Gastrocnemius medialis (tissue), 4 donors: ENCODE measurements at regions not wholly inside any gene's neighbourhood (a gene's known extent, or its start where the extent isn't known, plus 50 kb on each side); places are given as distances from the start of the nearest gene placed in this dataset.

Source experiments
- POLR2A ChIP-seq, 2 donors: fragments of 450-650 bp; IDR thresholded peaks; one replicate each; pipeline ENCODE4 v1.6.1; 2017; ENCODE audit warnings: antibody characterized with exemption in 2 of 2, mild to moderate bottlenecking in 2 of 2, moderate library complexity in 2 of 2
- TF ChIP-seq, protein P1 (sequence below), 5 experiments: fragments of 450-650 bp in 3 of 5; fragments of 200-600 bp in 2 of 5; sonication (generic) in 2 of 5; IDR thresholded peaks in 4 of 5; conservative IDR thresholded peaks in 1 of 5; 1 replicate in 4 of 5; 2 replicates in 1 of 5; pipeline ENCODE4 v1.5.1; 2016 to 2019; ENCODE audit warnings: antibody characterized with exemption in 5 of 5, mild to moderate bottlenecking in 3 of 5, moderate library complexity in 3 of 5

DNA sequence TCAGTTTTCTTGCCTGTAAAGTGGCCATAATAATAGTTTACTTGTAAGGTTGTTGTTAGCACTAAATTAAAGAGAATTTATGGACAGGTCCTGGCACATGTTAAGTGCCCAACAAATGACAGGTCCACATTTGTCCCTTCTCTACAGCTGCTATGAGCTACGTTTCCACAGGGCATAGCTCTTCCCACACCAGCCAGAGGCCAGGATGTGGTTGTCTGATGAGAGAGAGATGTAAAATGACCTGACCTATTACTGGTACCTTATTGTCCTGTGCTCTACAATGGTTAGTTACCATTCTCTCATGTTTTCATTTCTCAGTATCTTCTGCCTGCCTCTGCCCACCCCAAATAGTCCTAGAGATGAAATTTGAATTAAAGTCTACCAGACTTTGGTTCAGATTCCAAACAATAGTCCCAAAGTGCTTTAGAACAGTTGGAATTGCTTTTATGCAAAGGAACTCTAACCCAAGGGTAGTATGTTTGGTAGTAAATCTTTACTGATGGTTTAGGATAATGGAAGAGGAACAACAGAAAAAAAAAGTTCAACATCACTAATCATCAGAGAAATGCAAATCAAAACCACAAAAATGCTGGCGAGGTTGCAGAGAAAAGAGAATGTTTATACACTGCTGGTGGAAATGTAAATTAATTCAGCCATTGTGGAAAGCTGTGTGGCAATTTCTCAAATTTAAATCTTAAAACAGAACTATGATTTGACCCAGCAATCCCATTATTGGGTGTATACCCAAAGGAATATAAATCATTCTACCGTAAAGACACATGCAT lies 57.1 kb upstream of the ANKFN1 start:
- TF ChIP-seq, protein P1, sequence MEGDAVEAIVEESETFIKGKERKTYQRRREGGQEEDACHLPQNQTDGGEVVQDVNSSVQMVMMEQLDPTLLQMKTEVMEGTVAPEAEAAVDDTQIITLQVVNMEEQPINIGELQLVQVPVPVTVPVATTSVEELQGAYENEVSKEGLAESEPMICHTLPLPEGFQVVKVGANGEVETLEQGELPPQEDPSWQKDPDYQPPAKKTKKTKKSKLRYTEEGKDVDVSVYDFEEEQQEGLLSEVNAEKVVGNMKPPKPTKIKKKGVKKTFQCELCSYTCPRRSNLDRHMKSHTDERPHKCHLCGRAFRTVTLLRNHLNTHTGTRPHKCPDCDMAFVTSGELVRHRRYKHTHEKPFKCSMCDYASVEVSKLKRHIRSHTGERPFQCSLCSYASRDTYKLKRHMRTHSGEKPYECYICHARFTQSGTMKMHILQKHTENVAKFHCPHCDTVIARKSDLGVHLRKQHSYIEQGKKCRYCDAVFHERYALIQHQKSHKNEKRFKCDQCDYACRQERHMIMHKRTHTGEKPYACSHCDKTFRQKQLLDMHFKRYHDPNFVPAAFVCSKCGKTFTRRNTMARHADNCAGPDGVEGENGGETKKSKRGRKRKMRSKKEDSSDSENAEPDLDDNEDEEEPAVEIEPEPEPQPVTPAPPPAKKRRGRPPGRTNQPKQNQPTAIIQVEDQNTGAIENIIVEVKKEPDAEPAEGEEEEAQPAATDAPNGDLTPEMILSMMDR (IDR thresholded peaks at IDR 0.05 in 4 of 5, conservative IDR thresholded peaks at IDR 0.05 in 1 of 5), result no peak
- TF ChIP-seq POLR2A (IDR thresholded peaks at IDR 0.05), result no peak
